C1 segment of cervical spinal cord (tissue), 14 donors: ENCODE measurements at regions not wholly inside any gene's neighbourhood (a gene's known extent, or its start where the extent isn't known, plus 50 kb on each side); places are given as distances from the start of the nearest gene placed in this dataset.
A peak's percentile ranks its signal among the peaks of the same experiment; 100 is the strongest.
"Not testable (repeated sequence)": the region's sequence is repeated elsewhere in the genome, so short reads cannot be mapped to it uniquely, and the experiment has no call there.

Experiments used
- DNase-seq, 14 donors: peaks; one replicate each; lab custom pipeline; 2025; lab: John Stamatoyannopoulos, UW

DNA sequence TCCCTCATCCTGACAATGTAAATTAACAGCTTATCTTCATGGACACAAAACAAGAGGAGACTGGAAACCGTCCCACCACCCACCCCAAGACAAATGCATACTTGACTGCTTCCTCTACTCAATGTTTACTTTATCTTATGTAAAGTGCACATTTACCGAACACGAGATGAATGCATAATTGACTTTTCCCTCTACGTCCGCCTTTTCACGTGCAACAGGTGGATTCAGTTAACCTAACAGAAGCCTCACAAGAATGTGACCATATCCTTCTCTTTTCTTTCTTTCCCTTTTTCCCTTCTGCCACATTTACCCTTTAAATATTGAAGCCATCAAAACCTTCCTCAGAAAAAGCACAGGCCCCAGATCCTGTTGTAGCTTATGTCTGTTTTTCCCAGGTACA is 468.0 kb downstream of the UQCRFS1 start:
- DNase-seq: no peak

DNA sequence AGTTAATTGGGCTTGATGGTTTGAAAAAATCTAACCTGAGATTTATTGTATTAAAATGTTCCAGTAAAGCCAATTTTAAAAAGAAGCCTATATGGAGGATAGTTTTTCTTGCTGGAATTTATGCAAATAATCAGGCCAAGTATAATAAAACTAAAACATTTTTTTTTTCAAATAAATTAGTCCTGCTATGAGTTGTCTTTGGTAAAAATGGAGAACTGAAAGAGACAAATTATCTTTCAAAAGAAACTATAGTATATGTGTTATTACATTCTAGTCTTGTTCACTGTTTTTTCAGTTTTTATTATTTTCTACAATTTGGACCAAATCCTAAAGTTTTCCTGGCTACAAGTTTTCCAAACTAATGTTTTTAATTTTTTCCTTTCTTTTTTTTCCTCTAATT is 468.9 kb downstream of the UQCRFS1 start:
- no peak for DNase-seq

DNA sequence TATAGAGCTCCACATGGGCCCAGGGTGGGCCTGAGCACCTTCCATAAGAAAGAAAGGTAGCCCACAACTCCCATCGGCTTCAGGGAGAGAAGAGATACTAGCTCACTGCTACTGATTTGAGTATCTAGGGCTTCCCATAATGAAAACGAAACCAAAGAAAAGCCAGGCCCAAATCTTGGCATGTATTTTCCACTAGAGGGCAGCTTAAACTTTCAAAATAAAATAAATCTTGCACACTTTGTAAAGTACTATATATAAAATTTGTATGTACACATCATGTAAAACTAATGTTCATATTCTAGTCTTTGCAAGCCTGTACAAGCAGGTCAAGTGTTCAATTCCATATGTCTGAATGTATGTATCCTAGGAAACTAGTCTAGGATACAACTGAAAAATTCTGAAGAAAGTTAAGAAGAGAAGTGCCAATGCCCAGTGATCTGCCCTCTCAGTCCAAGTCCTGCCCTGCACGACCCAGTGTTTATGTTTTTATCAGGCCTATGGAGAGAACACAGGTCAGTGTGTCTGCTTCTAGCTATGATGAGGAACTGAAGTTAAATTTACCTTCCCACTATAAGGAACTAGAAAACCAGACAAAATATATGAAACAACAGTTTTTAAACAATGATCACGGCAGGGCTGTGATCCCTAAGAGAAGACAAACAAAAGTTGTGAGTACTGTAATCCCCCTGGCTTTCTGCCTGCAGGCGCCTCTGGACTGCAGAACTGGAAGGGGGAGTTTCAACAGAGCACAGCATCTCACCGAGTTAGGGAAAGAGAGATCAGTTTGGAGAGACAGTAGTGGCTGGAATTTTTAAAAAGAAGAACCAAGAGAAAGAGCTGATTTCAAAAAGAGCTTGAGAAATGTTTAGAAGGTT is 475.7 kb downstream of the UQCRFS1 start:
- peak in 2 of 14 donors; percentile 12 to 15 for DNase-seq

DNA sequence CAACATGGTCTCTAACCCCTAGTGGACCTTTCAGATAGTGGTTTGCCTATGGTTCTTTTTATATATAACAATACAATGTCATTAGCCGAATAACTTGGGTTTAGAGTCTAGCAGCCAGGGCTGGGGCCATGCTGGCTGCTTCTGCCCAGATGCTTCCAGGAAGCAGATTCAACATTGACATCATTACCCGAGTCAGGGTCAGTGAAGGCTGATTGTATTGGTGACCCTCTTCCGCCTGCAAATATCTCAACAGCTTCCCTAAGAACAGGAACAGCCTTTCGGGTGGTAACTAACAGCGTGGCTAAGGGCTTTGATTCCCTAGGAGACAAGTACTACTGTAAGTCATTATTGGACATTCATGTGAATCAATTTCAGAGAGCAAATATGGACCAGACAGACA is 476.4 kb downstream of the UQCRFS1 start:
- DNase-seq: no peak

DNA sequence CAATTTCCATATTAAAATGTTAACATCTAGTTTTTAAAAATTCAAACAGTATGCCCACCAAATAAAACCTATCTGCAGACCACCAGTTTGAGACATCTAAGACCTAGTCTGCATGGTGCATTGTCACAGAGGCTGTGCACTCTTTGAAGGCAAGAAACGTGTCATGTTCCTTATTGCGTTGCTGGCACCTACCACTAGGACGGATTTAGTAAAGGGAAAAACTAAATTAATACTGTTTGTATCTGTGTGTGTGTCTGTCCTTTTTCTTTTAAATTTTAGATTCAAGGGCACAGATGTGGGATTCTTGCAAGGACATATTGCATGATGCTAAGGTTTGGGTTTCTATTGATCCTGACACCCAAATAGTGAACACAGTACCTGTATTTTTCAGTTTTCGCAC is 481.4 kb downstream of the UQCRFS1 start:
- DNase-seq: no peak

DNA sequence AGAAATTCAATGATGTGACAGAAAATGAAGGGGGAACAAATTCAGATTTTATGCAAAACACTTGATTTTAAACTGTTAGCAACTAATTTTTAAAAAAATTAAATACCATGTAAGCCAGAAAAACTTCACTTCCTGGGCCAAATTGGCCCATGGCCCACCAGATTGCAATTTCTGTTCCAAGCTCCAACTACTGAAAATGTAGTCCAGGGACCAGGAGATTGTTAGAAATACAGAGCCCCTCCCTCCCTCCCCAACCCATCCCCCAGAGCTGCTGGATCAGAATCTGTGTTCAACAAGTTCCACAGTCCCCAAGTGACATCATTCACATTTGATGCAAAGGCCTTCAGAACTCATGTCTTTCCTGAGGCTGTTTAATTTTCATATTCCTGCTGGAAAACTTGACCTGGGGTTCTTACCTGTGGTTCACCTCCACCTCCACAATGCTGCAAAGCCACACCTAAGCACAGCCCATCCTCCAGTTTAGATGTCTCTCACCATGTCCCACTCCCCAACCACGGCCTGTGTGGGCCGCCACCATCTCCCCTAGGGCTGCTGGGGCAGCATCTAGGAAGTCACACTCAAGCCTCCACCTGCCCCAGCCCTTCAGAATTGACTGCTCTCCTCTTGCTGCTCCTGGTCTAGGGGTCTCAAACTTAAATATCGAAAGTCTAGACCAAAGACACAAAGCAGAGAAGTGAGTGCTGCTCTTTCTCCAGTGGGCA is 482.0 kb downstream of the UQCRFS1 start:
- DNase-seq: no peak

DNA sequence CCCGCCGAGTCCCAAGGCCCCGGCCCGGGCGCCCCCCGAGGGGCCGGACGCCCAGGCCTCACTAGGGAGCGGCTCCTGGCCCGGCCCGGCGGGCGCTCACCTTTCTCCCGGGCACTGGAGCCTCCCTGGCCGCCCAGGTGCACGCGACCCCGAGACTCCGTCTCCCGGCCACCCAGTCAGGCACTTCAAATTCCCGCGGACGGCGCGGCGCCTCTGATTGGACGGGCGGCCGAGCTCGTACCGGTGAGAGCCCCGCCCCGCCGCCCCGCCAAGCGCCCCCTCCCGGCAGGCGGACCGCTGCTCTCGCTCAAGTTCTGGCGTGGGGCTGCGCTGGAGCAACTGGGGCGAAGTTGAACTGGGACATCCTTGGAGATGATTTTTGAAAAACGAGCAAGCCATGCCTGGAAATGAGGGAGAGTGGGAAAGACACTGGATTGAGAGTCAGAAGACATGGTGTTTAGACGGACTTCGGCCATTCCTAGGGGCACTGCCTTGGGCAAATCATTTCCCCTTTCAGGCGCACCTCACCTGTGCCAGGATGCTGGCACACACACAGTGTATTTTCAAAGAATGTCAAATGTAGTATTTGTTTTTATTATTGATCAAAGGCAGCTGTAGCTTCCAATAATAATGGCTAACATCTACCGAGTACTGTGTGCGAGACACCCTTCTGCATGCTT is 485.3 kb downstream of the UQCRFS1 start:
- DNase-seq: no peak

DNA sequence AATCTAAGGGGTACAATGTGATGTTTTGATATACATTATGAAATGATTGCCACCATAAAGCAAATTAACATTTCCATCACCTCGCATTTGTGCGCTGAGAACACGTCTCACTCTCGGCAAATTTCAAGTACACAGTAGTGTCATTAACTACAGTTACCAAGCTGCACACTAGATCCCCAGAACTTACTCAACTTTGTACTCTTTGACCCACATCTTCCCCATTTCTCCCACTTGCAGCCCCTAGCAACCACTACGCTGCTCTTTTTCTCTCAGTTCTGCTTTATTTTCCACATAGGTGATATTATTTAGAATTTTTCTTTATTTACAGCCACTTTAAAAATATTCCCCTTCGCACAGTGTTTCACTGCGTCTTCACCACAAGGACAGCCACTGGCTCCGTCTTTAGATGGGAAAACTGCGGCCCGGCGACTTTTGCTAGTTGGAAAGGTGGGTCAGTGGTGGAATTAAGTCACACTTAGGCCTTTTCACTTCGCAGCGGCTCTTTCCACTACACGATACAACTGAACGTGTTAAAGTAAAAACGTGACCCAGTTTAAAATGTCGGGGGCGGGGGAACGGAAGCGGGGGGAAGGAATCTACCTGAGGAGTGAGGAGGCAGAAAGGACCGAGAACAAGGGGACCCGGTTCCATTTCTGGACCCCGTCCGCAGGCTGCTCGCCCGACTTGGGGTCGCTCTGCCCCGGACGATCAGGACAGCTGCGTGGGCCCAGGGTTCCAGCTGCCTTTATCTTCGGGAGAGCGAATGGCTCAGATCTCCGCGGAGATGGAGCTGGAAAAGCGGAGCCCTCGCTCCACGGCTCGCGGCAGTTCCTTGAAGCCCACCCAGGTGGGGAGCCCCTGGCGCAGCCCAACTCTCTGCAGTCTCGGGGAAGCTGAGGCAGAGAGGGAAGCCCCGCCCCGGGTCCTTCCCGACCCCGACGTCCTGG is 486.1 kb downstream of the UQCRFS1 start:
- DNase-seq: no peak

DNA sequence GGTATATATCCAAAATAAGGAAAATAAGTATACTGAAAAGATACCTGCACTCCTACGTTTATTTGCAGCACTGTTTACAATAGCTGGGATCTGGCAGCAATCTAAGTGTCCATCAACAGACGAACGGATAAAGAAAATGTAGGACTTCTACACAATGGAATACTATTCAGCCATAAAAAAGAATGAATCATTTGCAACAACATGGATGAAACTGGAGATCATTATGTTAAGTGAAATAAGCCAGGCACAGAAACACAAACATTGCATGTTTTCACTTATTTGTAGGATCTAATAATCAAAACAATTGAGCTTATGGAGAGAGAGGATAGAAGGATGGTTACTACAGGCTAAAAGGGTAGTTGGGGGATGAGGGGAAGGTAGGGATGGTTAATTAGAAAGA is 494.0 kb downstream of the UQCRFS1 start:
- no peak for DNase-seq

DNA sequence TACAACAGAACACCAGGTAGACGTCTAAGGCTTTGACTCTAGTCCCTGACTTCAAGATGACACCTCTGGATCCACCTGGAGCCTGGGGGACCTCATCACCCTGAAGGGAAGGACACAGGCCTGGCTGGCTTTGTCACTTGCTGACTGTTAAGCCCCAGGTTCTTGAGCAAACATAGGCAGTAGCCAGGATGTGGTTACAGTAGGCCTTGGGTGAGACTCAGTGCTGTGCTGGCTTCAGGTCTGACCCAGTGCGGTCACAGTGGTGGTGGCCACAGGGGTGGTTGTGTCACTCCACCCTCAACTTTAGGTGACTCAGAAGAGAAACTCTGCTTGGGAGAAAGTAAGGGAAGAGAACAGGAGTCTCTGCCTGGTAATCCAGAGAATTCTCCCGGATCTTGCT is 497.8 kb downstream of the UQCRFS1 start:
- no peak for DNase-seq

DNA sequence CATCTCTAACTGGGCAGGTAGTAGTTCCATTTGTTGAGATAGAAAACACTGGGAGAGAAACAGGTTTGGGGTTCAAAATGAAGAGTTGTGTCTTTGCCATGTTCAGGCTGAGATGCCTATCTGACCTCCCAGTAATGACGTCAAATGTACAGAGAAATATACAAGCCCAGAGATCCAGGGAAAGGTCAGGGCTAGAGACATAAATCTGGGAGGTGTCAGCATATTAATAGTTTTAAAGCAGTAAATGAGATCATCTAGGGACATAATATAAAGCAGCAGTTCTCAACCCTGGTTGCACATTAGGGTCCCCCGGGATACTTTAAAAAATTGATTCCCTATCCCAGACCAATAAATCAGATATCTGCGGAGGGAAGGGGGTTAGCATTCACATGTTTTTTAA is 501.5 kb downstream of the UQCRFS1 start:
- no peak for DNase-seq

DNA sequence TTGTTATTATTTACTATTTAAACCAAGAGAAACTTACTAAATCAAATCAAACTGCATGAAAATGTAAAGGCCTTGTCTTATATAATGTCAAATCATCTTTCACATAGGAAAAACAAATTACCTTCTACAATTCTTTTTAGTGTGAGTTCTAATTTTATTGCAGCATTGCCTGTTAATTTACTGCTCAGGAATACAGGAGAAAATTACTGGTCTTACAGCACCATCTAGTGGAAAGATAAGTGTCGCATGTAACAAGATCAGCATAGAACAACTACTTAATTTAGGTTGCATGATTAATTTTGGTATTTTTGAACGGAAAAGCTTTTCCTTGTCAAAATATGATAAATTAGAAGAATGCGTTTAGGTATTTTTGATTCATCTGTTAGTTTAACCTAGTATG is 502.7 kb downstream of the UQCRFS1 start:
- DNase-seq: peak in 1 of 14 donors; percentile 8

DNA sequence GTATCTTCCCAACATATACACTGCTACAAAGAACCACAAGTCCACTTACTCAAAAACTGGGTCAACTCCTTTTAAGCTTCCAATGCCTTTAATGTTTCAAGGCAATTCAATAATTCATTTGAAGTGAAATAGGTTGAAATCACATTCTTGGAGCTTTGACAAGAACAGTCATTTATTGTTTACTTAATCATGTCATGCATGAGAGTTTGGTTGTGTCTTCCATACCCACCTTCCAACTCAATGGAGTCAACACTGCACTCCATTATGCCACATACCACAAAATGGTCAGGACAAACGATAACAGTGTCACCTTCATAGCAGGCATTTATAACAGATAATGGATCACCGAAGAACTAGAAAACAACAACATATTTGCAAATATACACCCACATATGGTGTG is 506.3 kb downstream of the UQCRFS1 start:
- no peak for DNase-seq

DNA sequence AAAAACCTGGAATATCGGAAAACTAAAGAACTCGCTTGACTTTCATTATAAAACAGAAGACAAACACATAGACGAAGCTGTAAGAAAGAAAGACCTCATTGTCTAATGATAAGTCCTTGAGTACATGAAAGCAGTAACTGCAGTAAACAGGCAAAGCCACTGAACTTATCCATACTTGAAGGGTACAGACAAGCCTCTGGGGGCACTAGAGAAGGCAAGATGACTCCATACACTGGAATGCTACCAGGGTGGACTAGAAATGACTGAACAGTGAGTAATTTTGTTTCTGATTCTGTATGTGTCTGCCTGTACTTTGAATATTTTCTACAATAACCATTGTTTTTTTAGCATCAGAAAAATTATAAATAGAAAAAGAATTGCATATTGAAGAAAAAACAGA is 507.9 kb downstream of the UQCRFS1 start:
- DNase-seq: no peak

DNA sequence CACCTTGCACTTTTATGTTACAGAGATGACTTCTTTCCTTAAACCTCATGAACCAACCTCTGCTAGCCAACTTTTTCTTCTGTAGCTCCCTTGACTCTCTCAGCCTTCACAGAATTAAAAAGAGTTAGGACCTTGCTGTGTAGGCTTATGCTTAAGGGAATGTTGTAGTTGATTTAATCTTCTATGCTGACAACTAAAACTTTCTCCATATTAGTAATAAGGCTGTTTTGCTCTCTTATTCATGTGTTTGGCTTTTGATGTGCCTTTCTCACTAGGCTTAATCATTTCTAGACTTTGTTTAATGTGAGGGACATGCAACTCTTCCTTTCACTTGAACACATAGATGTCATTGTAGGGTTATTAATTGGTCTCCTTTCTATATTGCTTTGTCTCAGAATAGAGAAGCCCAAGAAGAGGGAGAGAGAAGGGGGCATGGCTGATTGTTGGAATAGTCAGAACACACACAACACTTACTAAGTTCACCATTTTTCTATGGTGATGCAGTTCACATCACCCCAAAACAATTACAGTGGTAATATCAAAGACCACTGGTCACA is 509.5 kb downstream of the UQCRFS1 start:
- DNase-seq: no peak

DNA sequence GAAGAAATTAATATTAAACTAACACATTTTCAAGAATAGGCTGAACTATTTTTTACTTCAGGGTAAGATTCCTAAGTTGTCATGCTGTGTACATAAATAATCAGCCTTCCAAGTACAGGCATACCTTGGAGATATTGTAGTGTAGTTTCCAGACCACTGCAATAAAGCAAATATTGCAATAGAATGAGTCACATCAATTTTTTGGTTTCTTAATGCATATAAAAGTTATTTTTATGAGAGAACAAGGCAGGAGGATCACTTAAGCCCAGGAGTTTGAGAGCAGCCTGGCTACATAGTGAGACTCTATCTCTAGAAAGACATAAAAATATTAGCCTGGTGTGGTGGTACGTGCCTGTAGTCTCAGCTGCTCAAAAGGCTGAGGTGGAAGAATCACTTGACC is 511.5 kb downstream of the UQCRFS1 start:
- DNase-seq: no peak

DNA sequence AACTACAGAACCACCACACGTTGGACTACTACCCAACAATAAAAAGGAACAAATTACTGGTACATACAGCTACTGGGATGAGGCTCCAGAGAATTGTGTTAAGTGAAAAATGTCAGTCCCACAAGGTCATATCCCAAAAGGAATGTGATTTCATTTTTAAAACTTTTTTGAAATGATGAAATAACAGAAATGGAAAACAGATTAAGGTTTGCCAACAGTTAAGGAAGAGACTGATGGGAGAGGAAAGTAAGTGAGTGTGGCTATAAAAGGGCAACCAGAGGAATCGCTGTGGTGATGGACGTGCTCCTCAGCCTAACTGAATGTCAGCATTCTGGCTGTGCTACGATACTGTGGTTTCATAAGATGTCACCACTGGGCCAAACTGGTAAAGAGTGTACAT is 512.8 kb downstream of the UQCRFS1 start:
- DNase-seq: no peak

DNA sequence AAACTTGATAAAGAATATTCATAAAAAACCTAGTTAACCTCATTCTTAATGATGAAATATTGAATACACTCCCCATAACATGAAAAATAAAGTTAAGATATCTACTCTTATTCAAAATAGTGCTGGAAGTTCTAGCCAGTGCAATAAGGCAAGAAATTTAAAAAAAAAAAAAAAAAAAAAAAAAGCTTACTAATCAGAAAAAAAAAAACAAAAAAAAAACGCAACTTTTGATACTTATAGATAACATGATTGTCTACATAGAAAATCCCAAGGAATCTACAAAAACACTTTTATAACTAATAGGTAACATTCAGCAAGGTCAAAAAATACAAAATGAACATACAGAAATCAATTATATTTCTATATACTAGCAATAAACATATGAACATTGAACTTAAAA is 515.6 kb downstream of the UQCRFS1 start:
- no peak for DNase-seq

DNA sequence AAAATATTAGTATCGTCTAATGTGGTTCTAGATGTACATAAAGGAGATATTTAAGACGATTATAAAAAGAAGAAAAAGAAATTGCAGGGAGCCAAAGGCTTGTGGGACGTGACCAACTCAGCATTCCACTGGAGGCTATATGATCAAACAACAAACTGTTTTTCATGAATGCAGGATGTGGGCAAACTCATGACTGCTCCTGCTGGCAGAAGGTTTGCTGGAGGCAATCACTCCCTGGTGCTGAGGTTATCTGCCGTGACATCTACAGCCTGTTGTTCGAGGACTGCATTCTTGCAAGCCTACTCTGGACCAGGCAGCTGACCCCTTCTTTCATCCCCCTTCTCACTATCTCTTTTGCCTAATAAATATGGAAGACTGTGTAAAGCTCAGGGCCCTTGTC is 518.1 kb downstream of the UQCRFS1 start:
- no peak for DNase-seq

DNA sequence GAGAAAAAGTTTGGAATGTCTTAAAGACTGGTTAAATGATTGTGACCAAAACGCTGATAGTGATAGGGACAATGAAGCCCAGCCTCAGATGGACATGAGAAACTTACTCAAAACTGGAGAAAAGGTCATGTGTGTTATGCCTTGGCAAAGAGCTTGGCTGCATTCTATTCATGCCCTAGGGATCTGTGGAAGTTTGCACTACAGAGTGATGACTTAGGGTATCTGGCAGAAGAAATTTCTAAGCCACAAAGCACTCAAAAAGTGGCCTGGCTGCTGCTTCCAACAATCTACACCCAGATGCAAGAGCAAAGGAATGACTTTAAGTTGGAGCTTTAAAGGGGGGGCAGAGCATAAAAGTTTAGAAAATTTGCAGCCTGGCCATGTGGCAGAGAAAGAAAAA is 521.3 kb downstream of the UQCRFS1 start:
- no peak for DNase-seq

DNA sequence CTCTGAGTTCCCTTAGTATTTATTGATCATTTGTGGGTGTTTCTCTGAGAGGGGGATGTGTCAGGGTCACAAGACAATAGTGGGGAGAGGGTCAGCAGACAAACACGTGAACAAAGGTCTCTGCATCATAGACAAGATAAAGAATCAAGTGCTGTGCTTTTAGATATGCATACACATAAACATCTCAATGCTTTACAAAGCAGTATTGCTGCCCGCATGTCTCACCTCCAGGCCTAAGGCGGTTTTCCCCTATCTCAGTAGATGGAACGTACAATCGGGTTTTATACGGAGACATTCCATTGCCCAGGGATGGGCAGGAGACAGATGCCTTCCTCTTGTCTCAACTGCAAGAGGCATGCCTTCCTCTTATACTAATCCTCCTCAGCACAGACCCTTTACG is 523.5 kb downstream of the UQCRFS1 start:
- not testable (repeated sequence) for DNase-seq
